ENCODE measurements at regions not wholly inside any gene's neighbourhood (a gene's known extent, or its start where the extent isn't known, plus 50 kb on each side); places are given as distances from the start of the nearest gene placed in this dataset.

DNA sequence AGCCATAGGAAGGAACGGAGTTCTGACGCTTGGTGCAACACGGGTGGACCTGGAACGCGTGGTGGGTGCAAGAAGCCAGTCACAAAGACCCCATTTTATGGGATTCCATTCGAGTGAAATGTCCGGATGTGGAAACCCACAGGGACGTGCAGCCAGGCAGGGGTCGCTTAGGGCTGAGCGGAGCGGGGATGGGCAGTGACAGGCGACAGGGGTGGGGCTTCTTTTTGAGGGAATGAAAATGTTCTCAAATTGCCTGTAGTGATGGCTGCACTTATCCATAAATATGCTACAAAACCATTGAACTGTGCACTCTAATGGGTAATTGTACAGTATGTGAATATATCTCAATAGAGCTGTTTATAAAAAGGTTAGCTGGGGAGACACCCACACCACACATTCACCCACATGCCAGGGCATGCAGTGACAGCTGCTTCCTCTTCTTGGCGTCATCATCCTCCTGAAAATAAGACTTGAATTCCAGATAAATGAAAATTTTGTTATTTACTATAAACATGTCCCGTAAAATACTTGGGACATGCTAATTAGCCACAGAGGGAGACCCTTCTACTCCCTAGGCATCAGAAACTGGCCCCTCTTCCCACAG lies 71.3 kb upstream of the OLFM1 start:
- TF ChIP-seq, protein P1, sequence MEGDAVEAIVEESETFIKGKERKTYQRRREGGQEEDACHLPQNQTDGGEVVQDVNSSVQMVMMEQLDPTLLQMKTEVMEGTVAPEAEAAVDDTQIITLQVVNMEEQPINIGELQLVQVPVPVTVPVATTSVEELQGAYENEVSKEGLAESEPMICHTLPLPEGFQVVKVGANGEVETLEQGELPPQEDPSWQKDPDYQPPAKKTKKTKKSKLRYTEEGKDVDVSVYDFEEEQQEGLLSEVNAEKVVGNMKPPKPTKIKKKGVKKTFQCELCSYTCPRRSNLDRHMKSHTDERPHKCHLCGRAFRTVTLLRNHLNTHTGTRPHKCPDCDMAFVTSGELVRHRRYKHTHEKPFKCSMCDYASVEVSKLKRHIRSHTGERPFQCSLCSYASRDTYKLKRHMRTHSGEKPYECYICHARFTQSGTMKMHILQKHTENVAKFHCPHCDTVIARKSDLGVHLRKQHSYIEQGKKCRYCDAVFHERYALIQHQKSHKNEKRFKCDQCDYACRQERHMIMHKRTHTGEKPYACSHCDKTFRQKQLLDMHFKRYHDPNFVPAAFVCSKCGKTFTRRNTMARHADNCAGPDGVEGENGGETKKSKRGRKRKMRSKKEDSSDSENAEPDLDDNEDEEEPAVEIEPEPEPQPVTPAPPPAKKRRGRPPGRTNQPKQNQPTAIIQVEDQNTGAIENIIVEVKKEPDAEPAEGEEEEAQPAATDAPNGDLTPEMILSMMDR (IDR thresholded peaks at IDR 0.05) = no peak
- no peak for TF ChIP-seq POLR2A (IDR thresholded peaks at IDR 0.05)
